GM19395 (cell line): ENCODE measurements at regions not wholly inside any gene's neighbourhood (a gene's known extent, or its start where the extent isn't known, plus 50 kb on each side); places are given as distances from the start of the nearest gene placed in this dataset.
"Not testable (repeated sequence)": the region's sequence is repeated elsewhere in the genome, so short reads cannot be mapped to it uniquely, and the experiment has no call there.

Experiments used
- ATAC-seq: cut with Tn5 transposase; IDR thresholded peaks from one replicate; pipeline ENCODE4 v1.9.1; 2021; ENCODE audit warnings: mild to moderate bottlenecking, moderate library complexity; ENCODE audit not compliant: unreplicated experiment

- ATAC-seq: no peak
These were observed 65.5 kb downstream of the VCX2 start for GRCh38 chrX:8105531-8105930.

GRCh38 chrX:8103655-8104054 is 67.4 kb downstream of the VCX2 start:
- ATAC-seq: no peak

GRCh38 chrX:8091510-8091909 is 79.6 kb downstream of the VCX2 start:
- ATAC-seq: no peak

DNA sequence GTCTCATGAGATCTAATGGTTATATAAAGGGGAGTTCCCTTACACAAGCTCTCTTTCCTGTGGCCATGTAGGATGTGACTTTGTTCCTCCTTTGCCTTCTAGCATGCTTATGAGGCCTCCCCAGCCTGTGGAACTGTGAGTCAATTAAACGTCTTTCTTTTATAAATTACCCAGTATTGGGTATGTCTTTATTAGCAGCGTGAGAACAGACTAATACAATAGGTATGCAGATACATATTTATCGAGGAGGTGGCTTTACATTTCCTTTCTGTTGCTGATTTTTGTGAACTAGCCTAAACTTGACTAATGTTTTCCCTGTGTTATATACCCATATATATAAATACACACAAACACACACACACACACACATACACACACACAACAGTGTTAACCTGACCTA is 80.2 kb downstream of the VCX2 start:
- ATAC-seq: no peak

- ATAC-seq: no peak
These were observed 80.6 kb downstream of the VCX2 start for GRCh38 chrX:8090482-8090881.

- ATAC-seq: no peak
These were observed 81.9 kb downstream of the VCX2 start for GRCh38 chrX:8089141-8089540.

GRCh38 chrX:8084006-8084405 is 87.1 kb downstream of the VCX2 start:
- ATAC-seq: no peak

DNA sequence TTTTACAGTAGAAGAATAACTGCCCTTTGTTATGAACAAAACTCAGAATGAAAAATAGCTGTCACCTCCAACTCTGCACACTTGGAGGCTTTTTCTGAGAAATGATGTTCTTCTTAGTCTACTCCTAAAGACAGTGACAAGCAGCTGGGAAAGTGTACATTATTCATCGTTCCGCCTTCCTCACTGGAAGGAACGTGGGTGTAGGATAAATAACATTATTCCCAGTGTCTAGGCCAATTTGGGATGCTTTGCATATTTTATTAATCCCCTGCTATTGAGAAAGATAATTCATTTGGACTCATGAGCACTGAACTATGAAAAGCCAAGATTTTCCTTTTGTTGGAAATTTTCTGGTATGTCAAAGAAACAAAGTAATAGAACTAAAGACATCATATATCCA is 87.8 kb downstream of the VCX2 start:
- no peak for ATAC-seq

- ATAC-seq: no peak
These were observed 95.4 kb downstream of the VCX2 start for GRCh38 chrX:8075636-8076035.

DNA sequence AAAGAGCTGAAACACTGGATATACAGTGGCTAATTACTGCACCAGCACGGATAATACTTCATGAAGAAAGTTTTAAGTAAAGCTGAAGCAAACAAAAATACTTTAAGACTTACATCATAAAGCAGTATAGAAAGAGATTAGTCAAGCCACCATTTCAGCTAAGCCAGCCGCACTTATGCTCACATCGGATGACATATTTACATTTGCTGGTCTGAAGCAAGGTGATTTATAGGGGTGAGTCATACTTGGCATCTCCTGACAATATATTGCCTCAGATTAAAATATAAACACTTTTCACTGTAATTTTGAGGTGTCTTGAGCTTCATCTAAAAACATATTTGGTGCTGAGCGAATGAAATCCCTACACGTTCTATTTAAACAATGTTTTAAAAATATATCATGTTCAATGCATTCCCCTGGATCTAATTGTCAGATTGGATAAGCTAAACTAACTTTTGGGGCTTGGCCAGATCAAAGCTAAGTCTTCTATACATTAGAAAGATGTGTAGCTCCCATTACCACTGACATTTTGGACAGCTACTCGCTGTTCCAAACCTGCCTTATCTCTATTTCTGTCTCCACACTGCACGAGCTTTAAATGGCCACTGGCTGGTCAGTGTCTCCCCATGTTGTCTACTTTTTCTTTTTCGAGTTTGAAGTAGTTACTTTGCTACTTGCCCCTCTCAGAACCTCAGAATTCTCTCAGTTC is 103.2 kb downstream of the VCX2 start:
- ATAC-seq: no peak

DNA sequence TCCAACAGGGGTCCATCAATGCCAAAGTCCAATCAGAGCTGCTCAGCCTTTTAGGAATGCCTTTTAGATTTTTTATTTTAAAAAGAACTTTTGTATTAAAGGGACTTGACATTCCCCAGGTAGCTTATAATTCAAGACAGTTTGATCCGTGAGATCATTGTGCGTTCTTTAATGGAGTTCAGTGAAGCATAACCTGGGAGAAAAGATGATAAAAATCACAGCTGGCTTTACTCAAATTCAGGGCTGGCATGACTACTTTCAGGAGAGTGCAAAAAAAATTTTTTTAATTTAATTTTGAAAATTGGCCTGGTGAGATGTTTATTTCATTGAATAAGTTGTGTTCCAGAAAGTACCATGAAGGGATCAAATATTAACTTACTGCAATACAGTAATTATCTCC is 118.2 kb downstream of the VCX2 start:
- no peak for ATAC-seq

- ATAC-seq: no peak
These were observed 121.2 kb downstream of the VCX2 start for GRCh38 chrX:8049827-8050226.

- ATAC-seq: peak; percentile 61
These were observed 121.3 kb upstream of the PNPLA4 start for GRCh38 chrX:8048466-8048865.

- ATAC-seq: no peak
These were observed 117.7 kb upstream of the PNPLA4 start for GRCh38 chrX:8044947-8045346.

DNA sequence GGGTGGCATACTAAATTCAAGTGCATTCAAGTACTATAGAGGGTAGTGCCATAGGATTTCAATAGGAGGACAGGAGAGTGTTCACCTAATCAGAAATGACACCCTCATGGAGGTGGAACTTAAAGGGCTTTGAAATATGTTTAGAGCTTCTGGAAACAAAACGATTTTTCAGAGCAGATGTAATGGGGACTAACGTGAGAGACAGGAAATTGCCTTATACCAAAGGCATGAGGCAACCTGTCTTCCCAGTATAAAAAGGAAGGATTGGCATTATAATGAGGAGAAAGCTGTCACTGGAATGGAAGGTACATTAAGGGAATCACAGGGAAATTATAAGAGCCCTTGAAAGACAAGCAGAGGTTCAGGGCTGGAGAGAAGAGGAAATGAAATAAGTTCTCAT is 116.3 kb upstream of the PNPLA4 start:
- no peak for ATAC-seq

- no peak for ATAC-seq
These were observed 115.9 kb upstream of the PNPLA4 start for GRCh38 chrX:8043121-8043520.

DNA sequence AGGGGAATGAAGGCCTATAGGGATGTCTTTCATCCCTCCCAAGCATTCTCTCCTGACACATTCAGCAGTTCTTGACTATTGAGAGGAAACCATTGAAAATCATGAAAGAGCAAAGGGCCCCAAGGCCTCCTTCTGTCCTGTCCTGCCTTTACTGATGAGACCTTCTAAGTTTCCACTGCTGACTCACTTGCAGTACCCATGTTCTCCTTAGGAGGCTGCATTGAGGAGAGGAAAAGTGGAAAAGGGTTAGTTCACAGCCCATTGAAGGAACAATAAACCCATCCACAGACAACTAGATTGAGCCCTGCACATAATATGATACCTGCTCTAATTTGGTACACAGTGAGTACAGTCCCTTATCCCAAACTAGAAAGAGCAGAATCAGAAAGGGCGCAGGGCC is 115.1 kb upstream of the PNPLA4 start:
- ATAC-seq: no peak

- ATAC-seq: not testable (repeated sequence)
These were observed 112.5 kb upstream of the PNPLA4 start for GRCh38 chrX:8039711-8040110.

DNA sequence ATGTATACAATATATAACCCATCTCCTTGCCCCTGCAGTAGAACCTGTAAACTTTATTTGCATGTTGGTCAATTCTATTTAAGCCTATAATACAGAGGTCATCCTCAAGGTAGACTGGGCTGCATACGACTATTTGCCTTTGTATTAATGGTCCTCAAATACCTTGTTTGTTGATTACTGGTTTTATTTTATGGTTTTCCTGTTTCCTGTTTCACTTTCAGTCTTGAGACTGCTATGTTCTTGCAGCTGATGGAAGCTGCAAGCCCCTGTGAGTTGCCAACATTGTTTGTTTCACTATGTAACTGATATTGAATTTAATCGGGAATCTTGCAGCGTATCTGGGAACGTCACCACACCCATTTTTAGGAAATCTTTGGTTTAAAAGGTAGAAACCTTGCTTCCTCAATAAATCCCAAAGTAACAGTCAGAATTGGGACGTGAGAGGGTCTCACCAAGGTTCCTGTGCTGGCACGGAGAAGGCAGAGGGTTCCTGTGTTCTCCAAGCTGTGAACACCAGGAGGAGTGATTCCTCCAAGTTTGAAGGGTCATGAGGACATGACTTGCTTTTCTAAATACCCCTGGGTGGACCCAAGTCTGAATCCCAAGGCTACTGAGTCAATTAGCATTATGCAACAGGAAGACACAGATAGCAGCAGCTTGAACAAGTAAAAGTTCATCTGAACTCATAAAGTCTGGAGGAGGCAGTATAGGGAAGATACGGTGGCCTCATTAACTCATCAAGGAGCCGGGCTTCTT is 110.6 kb upstream of the PNPLA4 start:
- peak; percentile 54 for ATAC-seq

DNA sequence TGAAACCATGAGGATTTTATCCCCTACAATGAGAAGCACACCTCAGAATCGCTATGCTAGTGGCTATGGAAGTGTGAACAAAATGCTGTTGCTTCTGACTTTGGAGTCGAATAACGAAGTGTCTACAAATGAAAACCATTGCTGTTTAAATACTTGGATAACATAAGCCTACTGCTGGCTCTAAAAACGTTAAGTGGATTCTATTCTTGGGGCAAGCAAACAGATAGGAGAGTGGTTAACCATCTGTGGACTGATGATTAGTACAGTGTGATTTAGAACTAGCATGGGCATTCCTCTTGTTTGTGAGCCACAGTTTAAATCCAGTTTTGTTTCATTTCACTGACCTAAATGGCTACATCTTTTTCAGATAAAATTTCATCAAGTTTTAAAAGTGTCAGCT is 109.7 kb upstream of the PNPLA4 start:
- ATAC-seq: no peak

GRCh38 chrX:8034058-8034457 is 106.8 kb upstream of the PNPLA4 start:
- ATAC-seq: no peak

- no peak for ATAC-seq
These were observed 106.0 kb upstream of the PNPLA4 start for GRCh38 chrX:8033175-8033574.

DNA sequence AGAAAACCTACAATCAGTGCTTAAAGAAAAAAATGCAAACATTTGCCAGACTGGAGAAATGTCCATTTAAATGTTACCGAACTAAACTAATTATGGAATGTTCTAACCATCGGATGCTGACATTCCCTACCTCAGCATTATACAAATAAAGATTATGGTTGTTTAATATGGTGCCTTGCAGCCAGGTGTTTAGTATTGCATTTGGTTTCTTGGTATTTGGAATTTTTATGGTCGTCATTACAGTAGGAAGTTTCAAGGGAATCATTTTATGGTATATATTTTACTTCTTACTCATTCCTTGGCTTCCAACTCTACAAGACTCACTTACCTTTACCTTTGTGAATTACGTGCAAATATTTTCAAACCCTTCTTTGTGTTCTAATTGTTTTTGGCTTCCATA is 103.1 kb upstream of the PNPLA4 start:
- ATAC-seq: no peak
